PC-3 (cell line): ENCODE measurements at regions not wholly inside any gene's neighbourhood (a gene's known extent, or its start where the extent isn't known, plus 50 kb on each side); places are given as distances from the start of the nearest gene placed in this dataset.

ENCODE experiments used
- CTCF ChIP-seq: fragments of 300-600 bp; sonication (generic); conservative IDR thresholded peaks from 2 replicates; pipeline ENCODE4 v1.5.1; 2017; ENCODE audit warnings: antibody characterized with exemption, low read depth, mild to moderate bottlenecking, low read length
- EZH2 ChIP-seq: fragments of 300-600 bp; sonication (generic); IDR thresholded peaks from one replicate; pipeline ENCODE4 v1.6.1; 2017; ENCODE audit warnings: antibody characterized with exemption, mild to moderate bottlenecking, low read length; ENCODE audit not compliant: unreplicated experiment
- EZH2phosphoT487 ChIP-seq: fragments of 300-600 bp; sonication (generic); IDR thresholded peaks from 2 replicates; pipeline ENCODE4 v1.6.1; 2018; ENCODE audit warnings: mild to moderate bottlenecking, antibody characterized with exemption, low read length, borderline replicate concordance

GRCh38 chr9:135357863-135358551 is 121.6 kb upstream of the PPP1R26 start:
- no peak for TF ChIP-seq CTCF
- no peak for TF ChIP-seq EZH2
- no peak for TF ChIP-seq EZH2phosphoT487
